Islet precursor cell (in vitro differentiated cells): ENCODE measurements at regions not wholly inside any gene's neighbourhood (a gene's known extent, or its start where the extent isn't known, plus 50 kb on each side); places are given as distances from the start of the nearest gene placed in this dataset.

Source experiments
- DNase-seq: peaks from one replicate; pipeline ENCODE4 v3.0.0-alpha.2; 2018

DNA sequence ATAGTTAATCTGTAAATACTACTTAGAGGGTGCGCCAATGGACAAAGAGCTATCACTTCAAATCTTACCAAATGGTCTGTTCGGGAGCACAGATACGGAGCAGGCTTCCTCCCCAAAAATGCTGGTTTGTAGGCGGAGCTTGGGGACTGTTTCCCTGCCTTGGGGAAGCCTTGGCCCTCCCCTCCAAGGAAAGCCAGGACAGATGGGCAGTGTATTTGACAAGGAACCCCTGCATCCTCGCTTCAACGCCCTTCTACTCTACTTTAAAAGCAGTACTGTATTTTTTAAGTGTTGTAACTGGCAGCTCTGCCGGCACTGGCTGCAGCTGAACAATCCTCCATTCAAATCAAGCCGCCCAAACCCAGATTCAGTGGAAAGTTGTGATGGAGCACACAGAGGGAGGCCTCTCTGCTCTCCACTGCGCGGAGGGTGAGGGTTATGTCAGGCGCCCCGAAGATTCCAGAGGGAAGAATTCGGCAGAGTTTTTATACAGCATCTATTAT is 83.1 kb upstream of the FNDC3B start:
- no peak for DNase-seq

GRCh38 chr3:171956705-171957104 is 82.7 kb upstream of the FNDC3B start:
- no peak for DNase-seq

- DNase-seq = peak; percentile 55
Measured at GRCh38 chr3:171959532-171960089, 79.8 kb upstream of the FNDC3B start.

DNA sequence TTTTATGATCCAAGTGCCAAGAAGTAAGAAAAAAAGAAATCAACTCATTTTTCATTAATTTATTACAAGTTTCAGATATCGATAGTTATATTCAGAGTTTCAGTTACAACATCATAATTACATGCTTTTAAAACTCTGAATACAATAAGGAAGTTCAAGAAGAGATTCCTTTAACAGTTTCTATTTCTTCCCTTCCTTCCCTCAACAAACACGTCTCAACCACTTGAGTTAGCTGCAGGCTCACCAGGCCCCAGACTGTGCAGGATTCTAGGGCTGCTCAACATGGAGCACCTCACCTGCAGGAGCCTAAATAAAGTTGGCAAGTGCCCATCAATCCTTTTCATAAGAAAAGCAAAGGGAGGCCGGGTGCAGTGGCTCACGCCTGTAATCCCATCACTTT is 79.2 kb upstream of the FNDC3B start:
- DNase-seq = no peak

GRCh38 chr3:171962137-171962720 is 77.1 kb upstream of the FNDC3B start:
- no peak for DNase-seq

- DNase-seq = no peak
Measured at GRCh38 chr3:171963546-171963945, 75.8 kb upstream of the FNDC3B start.

- no peak for DNase-seq
Measured at GRCh38 chr3:171965067-171965712, 74.2 kb upstream of the FNDC3B start.

DNA sequence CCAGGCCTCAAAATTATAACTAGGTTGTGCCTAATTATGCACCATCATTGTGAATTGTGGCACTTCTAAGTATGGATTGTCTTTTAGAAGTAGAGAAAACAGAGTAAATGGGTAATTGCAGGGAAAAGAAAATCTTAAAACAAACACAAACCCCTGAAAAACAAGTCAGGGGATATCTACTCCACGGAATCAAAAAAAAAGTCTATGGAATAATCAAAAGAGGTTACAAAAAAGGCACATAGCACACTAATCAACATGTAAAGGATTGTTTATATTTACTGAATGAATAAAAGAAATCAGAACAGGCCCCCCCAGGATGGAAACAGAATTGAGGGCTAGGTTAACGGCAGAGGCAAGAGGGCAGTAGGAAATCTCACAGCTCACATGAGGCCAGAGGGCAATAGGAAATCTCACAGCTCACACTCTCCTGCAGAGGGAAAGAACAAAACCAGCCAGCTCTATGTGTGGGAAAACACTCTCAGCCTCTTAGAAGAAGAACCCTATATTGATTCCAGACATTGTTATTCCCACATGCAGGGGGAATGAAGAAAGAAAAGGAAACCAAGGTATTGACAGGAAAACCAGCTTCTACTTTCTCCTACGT is 72.7 kb upstream of the FNDC3B start:
- DNase-seq = no peak

DNA sequence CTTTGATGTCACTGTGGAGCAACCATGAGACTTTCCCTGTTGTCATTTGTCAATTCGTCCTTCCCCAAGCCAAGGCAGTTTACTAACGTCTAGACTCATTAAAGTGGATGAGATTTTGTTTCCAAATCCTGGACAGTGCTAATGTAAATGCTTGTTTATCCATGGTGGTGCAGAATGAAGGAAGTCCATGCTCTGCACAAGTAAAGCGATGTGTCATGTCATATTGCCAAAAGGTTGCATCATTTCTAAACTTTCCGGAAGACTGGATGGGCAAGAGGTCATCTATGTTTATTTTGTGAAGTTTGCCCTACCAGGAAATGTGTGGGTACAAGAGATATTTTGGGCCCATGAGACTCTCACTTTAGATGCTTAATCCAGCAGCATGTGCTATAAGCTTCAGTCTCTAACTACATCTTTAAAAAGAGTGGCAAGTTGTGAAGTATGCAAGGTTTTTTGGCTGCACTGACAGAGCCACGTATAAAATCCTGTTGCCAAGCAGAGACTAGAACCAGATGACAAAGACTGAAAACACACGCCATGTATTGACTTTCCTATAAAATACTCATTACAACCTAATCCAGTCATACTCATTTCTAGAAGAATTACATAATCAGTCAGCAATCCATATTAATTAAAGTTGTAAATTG is 72.1 kb upstream of the FNDC3B start:
- DNase-seq = no peak

DNA sequence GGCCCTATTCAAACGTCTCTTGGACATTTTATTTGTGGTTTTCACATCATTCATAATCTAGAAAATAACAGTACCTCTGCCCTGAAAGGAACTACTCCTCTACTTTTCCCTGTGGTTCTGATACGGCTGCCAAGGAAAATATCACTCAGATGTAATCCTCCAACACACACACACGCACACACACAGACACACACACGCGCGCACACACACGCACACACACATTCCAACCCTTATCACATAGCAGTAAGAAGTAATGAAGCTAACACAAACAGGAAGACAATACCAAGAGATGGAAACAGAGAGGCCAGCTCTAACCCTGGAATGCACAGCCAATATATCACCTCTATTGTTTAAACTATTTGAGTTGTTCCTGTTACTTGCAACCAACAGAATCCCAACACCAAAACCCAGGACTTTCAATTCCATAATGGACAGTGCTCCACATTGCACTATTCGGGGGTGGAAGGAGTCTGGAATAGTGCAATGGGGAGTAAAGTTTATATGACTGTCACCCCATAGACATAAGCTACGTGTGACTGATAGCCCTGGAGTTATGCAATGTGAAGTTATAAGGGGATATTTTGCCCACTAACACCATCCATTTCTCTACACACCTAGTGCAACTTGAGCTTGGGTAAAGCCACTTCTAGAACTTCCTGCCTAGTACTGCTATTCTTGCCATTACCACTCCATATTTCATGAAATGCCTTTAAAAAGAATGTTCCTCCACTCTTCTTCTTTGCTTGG is 71.3 kb upstream of the FNDC3B start:
- DNase-seq = no peak

GRCh38 chr3:171970301-171970788 is 69.0 kb upstream of the FNDC3B start:
- DNase-seq = no peak

- DNase-seq = no peak
Measured at GRCh38 chr3:171971919-171972514, 67.4 kb upstream of the FNDC3B start.

GRCh38 chr3:171972871-171973348 is 66.5 kb upstream of the FNDC3B start:
- DNase-seq = no peak

- no peak for DNase-seq
Measured at GRCh38 chr3:171974986-171975837, 64.2 kb upstream of the FNDC3B start.

- no peak for DNase-seq
Measured at GRCh38 chr3:171976526-171976925, 62.9 kb upstream of the FNDC3B start.

DNA sequence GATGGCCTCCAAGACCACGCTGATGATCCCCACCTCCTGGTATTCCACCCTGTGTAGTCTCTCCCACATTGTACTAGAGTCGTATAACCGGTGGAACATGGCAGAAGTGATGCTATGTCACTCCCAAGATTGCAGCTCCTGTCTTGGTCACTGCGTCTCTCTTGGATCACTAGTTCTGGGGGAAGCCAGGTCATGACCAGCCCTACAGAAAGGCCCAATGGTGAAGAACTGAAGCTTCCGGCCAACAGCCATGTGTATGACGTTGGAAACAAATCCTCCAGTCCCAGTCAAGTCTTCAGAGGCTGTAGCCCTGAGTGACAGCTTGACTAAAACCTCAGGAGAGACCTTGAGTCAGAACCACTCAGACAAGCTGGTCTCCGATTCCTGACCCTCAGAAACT is 61.9 kb upstream of the FNDC3B start:
- no peak for DNase-seq

- DNase-seq = no peak
Measured at GRCh38 chr3:171977860-171978259, 61.5 kb upstream of the FNDC3B start.

DNA sequence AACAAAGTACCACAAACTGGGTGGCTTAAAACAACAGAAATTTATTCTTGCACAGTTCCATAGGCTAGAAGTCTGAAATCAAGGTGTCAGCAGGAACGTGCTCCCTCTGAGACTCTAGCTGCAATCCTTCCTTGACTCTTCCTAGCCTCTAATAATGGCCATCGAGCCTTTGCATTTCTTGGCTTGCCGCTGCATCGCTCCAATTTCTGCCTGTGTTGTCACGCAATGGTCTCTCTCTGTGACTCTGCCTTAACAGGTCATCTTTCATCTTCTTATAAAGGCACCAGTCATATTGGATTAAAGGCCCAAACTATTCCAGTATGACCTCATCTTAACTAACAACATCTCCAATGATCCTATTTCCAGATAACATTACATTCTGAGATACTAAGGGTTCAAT is 61.0 kb upstream of the FNDC3B start:
- no peak for DNase-seq

- DNase-seq = no peak
Measured at GRCh38 chr3:171979081-171979480, 60.3 kb upstream of the FNDC3B start.

DNA sequence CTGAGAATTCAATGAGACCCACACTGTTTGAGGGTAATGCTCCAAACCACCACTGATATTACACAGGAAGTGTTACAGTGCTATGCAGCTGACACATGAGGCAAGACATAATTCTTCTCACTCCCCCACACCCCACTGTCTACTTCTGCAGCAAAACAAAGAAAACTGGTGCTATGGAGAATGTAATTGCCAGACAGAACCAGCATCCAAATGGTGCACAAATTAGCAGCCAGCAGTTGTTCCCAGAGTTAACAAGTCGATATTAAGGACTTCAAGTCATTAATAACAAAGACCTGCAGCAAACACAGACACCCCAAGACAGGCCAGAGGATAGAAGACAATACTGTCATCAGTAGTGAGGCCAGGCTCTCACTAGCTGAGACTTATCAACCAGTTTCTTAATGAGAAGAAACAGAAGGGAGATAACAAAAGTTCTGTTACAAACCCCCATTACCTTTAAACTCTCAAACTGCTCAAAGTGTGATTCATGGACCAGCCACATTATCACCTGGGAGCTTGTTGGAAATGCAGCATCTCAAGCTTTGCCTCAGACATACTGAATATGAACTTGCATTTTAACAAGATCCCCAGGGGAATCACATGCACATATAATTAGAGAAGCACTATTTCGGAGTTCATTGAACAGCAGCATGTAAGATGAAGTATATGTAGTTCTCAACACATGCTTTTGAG is 58.7 kb upstream of the FNDC3B start:
- no peak for DNase-seq

DNA sequence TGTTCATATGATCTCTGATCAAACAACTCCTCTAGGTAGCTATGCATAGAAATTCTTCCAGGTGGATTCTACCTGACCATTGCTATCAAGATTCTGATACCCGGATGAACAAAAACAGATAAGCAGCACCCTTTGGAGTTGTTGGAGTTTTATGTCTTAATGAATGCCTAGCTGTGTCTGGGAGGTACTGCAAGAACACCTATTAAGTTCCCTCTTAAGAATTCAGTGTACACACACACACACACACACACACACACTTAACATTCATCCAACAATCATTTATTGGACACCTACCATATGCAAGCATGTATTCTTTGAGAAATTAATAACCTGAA is 58.1 kb upstream of the FNDC3B start:
- no peak for DNase-seq
